HCT116 (cell line): ENCODE measurements at regions not wholly inside any gene's neighbourhood (a gene's known extent, or its start where the extent isn't known, plus 50 kb on each side); places are given as distances from the start of the nearest gene placed in this dataset.

Experiments used
- ATAC-seq: fragments of 200-7000 bp; cut with Tn5 transposase; 2 replicates; pipeline ENCODE4 v1.9.1; 2020; ENCODE audit warnings: mild to moderate bottlenecking, moderate library complexity
- BruUV-seq: library from RNA; stranded (reverse); fragments of 400-500 nt; replicated peaks from 2 replicates; lab custom pipeline; 2021; lab: Mats Ljungman, UMichigan
- CTCF ChIA-PET: fragments of 300-600 bp; sonication (Branson Sonifier 250); formaldehyde crosslinking; loops from one replicate; lab custom pipeline; 2021; ENCODE audit warnings: antibody characterized with exemption; lab: Charles Lee
- POLR2A ChIA-PET: fragments of 300-600, 350-600 bp; sonication (Branson Sonifier 250); formaldehyde crosslinking; loops from one replicate; lab custom pipeline; 2021; ENCODE audit warnings: antibody characterized with exemption; lab: Charles Lee
- RAD21 ChIA-PET, 2 experiments: fragments of 300-600 bp; sonication (Branson Sonifier 250); formaldehyde crosslinking; loops; one replicate each; lab custom pipeline; 2023; ENCODE audit warnings: low total read pairs in 2 of 2; ENCODE audit not compliant: uncharacterized antibody in 2 of 2, unreplicated experiment in 2 of 2, low non-redundant PET in 1 of 2; lab: Charles Lee
- DNase-seq: peaks from one replicate; pipeline ENCODE4 v3.0.0-alpha.2; 2010; ENCODE audit warnings: low read depth, low spot score
- H2AFZ ChIP-seq: fragments of 200-600 bp; shearing (Covaris generic), sonication (generic); 2 replicates; pipeline ENCODE4 v1.6.1; 2017; ENCODE audit warnings: low read depth, mixed run types, mixed read lengths, antibody characterized with exemption, low read length; ENCODE audit not compliant: poor library complexity, severe bottlenecking
- H3K27ac ChIP-seq: 2 replicates; pipeline ENCODE4 v1.5.1; 2012; ENCODE audit warnings: low read depth, low read length
- H3K27me3 ChIP-seq: fragments of 200-600 bp; sonication (generic); 2 replicates; pipeline ENCODE4 v1.6.1; 2016; ENCODE audit warnings: mixed run types, low read length, mixed read lengths; ENCODE audit not compliant: insufficient read depth
- H3K36me3 ChIP-seq, 2 experiments: fragments of 200-500 bp in 1 of 2; fragments of 200-600 bp in 1 of 2; sonication (Bioruptor generic) in 1 of 2; sonication (generic) in 1 of 2; 2 replicates each; pipeline versions ENCODE4 v1.5.1 to v1.6.1; 2014 to 2016; ENCODE audit warnings: low read length in 2 of 2, inconsistent platforms in 1 of 2, mixed read lengths in 1 of 2, mixed run types in 1 of 2; ENCODE audit not compliant: insufficient read depth in 2 of 2, control insufficient read depth in 1 of 2
- H3K4me1 ChIP-seq, 2 experiments: fragments of 200-600 bp in 1 of 2; sonication (generic) in 1 of 2; 2 replicates each; pipeline versions ENCODE4 v1.5.1 to v1.6.1; 2012 to 2017; ENCODE audit warnings: low read length in 2 of 2, inconsistent platforms in 1 of 2, mild to moderate bottlenecking in 1 of 2, mixed read lengths in 1 of 2, mixed run types in 1 of 2, moderate library complexity in 1 of 2; ENCODE audit not compliant: insufficient read depth in 2 of 2, control insufficient read depth in 1 of 2
- H3K4me2 ChIP-seq: fragments of 200-600 bp; sonication (generic); 2 replicates; pipeline ENCODE4 v1.6.1; 2017; ENCODE audit warnings: mixed run types, low read length, mixed read lengths
- H3K4me3 ChIP-seq, 2 experiments: fragments of 200-600 bp in 1 of 2; sonication (generic) in 1 of 2; replicated peaks in 1 of 2; 2 replicates each; pipeline ENCODE4 v1.5.1; 2011 to 2016; ENCODE audit warnings: low read length in 2 of 2, control low read depth in 1 of 2, low read depth in 1 of 2, mild to moderate bottlenecking in 1 of 2, mixed read lengths in 1 of 2, mixed run types in 1 of 2
- H3K79me2 ChIP-seq: fragments of 200-600 bp; sonication (generic); 2 replicates; pipeline ENCODE4 v1.6.1; 2017; ENCODE audit warnings: mild to moderate bottlenecking, mixed run types, low read length, moderate library complexity, mixed read lengths; ENCODE audit not compliant: insufficient read depth
- H3K9ac ChIP-seq: fragments of 200-600 bp; sonication (generic); 2 replicates; pipeline ENCODE4 v1.6.1; 2016; ENCODE audit warnings: low read length, mixed read lengths
- H3K9me2 ChIP-seq: fragments of 200-600 bp; sonication (generic), shearing (Covaris generic); 2 replicates; pipeline ENCODE4 v1.6.1; 2017; ENCODE audit warnings: mixed run types, mild to moderate bottlenecking, moderate library complexity; ENCODE audit not compliant: insufficient read depth
- H3K9me3 ChIP-seq, 2 experiments: fragments of 200-500 bp in 1 of 2; fragments of 200-600 bp in 1 of 2; sonication (Bioruptor generic) in 1 of 2; sonication (generic) in 1 of 2; 2 replicates each; pipeline ENCODE4 v1.6.1; 2014 to 2017; ENCODE audit warnings: low read length in 2 of 2, mixed read lengths in 2 of 2, inconsistent platforms in 1 of 2, low read depth in 1 of 2, mild to moderate bottlenecking in 1 of 2, mixed run types in 1 of 2, moderate library complexity in 1 of 2; ENCODE audit not compliant: control insufficient read depth in 1 of 2, insufficient read depth in 1 of 2
- H4K20me1 ChIP-seq: fragments of 200-600 bp; sonication (generic), shearing (Covaris generic); 2 replicates; pipeline ENCODE4 v1.6.1; 2017; ENCODE audit warnings: mixed run types, mild to moderate bottlenecking, moderate library complexity; ENCODE audit not compliant: insufficient read depth
- CEBPB ChIP-seq: IDR thresholded peaks from 2 replicates; pipeline ENCODE4 v1.6.1; 2012; ENCODE audit warnings: low read depth
- EGR1 ChIP-seq: IDR thresholded peaks from 2 replicates; pipeline ENCODE4 v1.6.1; 2012; ENCODE audit warnings: low read depth
- ELF1 ChIP-seq: IDR thresholded peaks from 2 replicates; pipeline ENCODE4 v1.6.1; 2012; ENCODE audit warnings: low read depth, borderline replicate concordance
- EZH2phosphoT487 ChIP-seq: fragments of 200-600 bp; IDR thresholded peaks from 2 replicates; pipeline ENCODE4 v1.6.1; 2018; ENCODE audit warnings: antibody characterized with exemption, borderline replicate concordance
- JUND ChIP-seq: IDR thresholded peaks from 2 replicates; pipeline ENCODE4 v1.6.1; 2012
- MAX ChIP-seq: IDR thresholded peaks from 2 replicates; pipeline ENCODE4 v1.6.1; 2012
- POLR2AphosphoS5 ChIP-seq: IDR thresholded peaks from 2 replicates; pipeline ENCODE4 v1.6.1; 2011; ENCODE audit warnings: mild to moderate bottlenecking, low read depth, low read length, moderate library complexity
- RAD21 ChIP-seq: IDR thresholded peaks from 2 replicates; pipeline ENCODE4 v1.6.1; 2012; ENCODE audit warnings: low read depth, mild to moderate bottlenecking
- REST ChIP-seq: IDR thresholded peaks from 2 replicates; pipeline ENCODE4 v1.6.1; 2012; ENCODE audit warnings: low read depth
- SP1 ChIP-seq: IDR thresholded peaks from 2 replicates; pipeline ENCODE4 v1.6.1; 2012; ENCODE audit warnings: low read depth
- SRF ChIP-seq: IDR thresholded peaks from 2 replicates; pipeline ENCODE4 v1.6.1; 2012; ENCODE audit warnings: low read depth
- YY1 ChIP-seq: IDR thresholded peaks from 2 replicates; pipeline ENCODE4 v1.6.1; 2011; ENCODE audit warnings: low read length, low read depth, moderate library complexity, mild to moderate bottlenecking; ENCODE audit not compliant: insufficient replicate concordance; ENCODE audit errors: extremely low read depth
- intact Hi-C: fragments of 100-400 bp; cut with micrococcal nuclease; formaldehyde crosslinking; loops from 2 replicates; pipeline ENCODE4 v1.10.0; 2022

- TF ChIP-seq YY1 (no peak), REST (no peak), SP1 (no peak), POLR2AphosphoS5 (no peak)
Observed at GRCh38 chr3:30313840-30314239, 292.6 kb upstream of the TGFBR2 start (continued).

- Histone ChIP-seq H3K27me3 (no peaks in the 10 kb centered on the region), H3K4me2 (no peak overlapping the region), H2AFZ (no peak overlapping the region), H3K79me2 (no peaks in the 10 kb centered on the region), H3K4me1 (peaks cover 2 to 5% of the 10 kb centered on the region in 2 experiments; a peak in 3 of 4 replicates), H3K9me2 (0 out of 2 replicates have a peak, but pooled peaks cover 5% of the 10 kb centered on the region), H3K4me3 (no peak overlapping the region), H3K9ac (no peak overlapping the region), H3K36me3 (no peaks in the 10 kb centered on the region), H3K27ac (no peak overlapping the region), H3K9me3 (no peaks in the 10 kb centered on the region), H4K20me1 (no peaks in the 10 kb centered on the region)
- ChIA-PET RAD21 (no interaction called here), POLR2A (no interaction called here), CTCF (no interaction called here)
- DNase-seq (no peak), ATAC-seq (no peak)
- TF ChIP-seq POLR2AphosphoS5 (no peak), EGR1 (no peak), SRF (no peak), ELF1 (no peak), MAX (no peak), RAD21 (no peak), SP1 (no peak), JUND (no peak), EZH2phosphoT487 (no peak), CEBPB (no peak)
- intact Hi-C loops, result loop anchor here (5.0 kb wide), 1 partner anchor 432 kb away; no protein-coding TSS in a partner anchor
- no TSS peak for BruUV-seq
Observed at GRCh38 chr3:30314757-30315325, 291.6 kb upstream of the TGFBR2 start.
